Muscle of leg (tissue), 3 donors: ENCODE measurements at regions not wholly inside any gene's neighbourhood (a gene's known extent, or its start where the extent isn't known, plus 50 kb on each side); places are given as distances from the start of the nearest gene placed in this dataset.

Experiments
- DNase-seq: peaks from one replicate; pipeline ENCODE4 v3.0.0; 2013
- H3K27ac ChIP-seq: one replicate; pipeline ENCODE4 v1.5.1; 2013; ENCODE audit warnings: mild to moderate bottlenecking, low read length, control low read depth
- H3K27me3 ChIP-seq: one replicate; pipeline ENCODE4 v1.6.1; 2013; ENCODE audit warnings: low read length; ENCODE audit not compliant: control insufficient read depth, insufficient read depth
- H3K36me3 ChIP-seq: one replicate; pipeline ENCODE4 v1.6.1; 2013; ENCODE audit warnings: low read length; ENCODE audit not compliant: control insufficient read depth, insufficient read depth
- H3K4me1 ChIP-seq: one replicate; pipeline ENCODE4 v1.6.1; 2013; ENCODE audit warnings: low read length; ENCODE audit not compliant: control insufficient read depth, insufficient read depth
- H3K4me3 ChIP-seq: one replicate; pipeline ENCODE4 v1.5.1; 2013; ENCODE audit warnings: low read length, control low read depth
- H3K9me3 ChIP-seq: replicated peaks from 2 replicates; pipeline ENCODE4 v1.6.1; 2013; ENCODE audit warnings: low read depth, low read length; ENCODE audit not compliant: control insufficient read depth
- WGBS: methylation state at CpG from one replicate; pipeline ENCODE4 v1.1.5; 2013; ENCODE audit warnings: missing lambda C conversion rate; ENCODE audit not compliant: insufficient coverage; 5-methylcytosine and 5-hydroxymethylcytosine counted together

DNA sequence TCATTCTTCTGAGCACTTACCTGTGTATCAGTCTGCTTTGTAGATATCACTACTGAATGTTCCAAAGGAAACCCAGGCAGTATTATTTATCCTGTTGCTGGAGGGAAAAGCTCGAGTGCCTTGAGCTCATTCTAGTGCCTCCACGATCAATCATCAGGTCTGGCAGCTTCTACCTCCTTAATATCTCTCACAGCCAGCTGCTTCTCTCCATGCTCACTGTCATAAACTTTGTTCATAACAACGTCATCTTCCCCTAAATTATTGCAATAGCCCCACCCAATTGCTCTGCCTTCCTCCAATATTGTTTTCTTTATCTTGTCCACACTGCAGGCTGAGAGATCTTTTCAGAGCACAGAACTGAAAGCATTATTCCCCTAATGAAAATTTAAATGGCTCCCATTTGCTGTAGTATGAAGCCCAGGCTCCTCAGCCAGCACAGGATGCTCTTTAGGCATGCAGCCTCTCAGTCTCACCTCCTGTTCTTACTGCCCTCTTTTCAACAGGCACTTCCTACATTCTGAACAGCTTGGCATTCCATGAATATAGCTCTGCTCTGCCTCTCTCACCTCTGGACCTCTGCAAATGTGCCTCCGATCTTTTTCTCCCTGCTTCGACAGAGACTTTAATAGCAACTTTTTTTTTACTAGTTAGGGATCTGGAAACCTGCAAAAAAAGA is 504.2 kb upstream of the IGFBP7 start:
- Histone ChIP-seq H3K4me3 (no peak overlapping the region), H3K9me3 (no peaks in the 10 kb centered on the region), H3K4me1 (no peaks in the 10 kb centered on the region), H3K27me3 (no peaks in the 10 kb centered on the region), H3K27ac (no peak overlapping the region), H3K36me3 (no peaks in the 10 kb centered on the region)
- WGBS = 57% methylated on average over 5 of the region's 5 CpGs
- no peak for DNase-seq

DNA sequence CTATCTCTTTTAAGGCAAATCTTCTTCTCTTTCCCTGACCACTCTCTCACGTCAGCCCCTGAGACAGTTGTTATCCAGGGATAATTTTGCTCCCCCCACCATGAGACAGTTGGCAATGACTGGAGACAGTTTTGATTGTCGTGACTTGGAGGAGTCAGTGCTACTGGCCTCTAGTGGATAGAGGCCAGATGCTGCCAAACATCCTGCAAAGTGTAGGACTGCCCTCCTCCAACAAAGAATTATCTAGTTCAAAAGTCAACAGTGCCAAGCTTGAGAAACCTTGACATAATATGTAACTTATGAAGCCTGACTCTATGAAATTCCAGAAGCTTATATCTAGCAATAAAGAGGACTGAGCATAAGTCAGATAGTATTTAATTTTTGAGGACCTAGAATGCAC is 502.1 kb upstream of the IGFBP7 start:
- Histone ChIP-seq H3K36me3 (no peaks in the 10 kb centered on the region), H3K9me3 (no peaks in the 10 kb centered on the region), H3K4me3 (no peak overlapping the region), H3K27ac (no peak overlapping the region), H3K27me3 (no peaks in the 10 kb centered on the region), H3K4me1 (no peaks in the 10 kb centered on the region)
- DNase-seq = no peak
- WGBS = no CpG with 5 or more reads among the region's 2 CpGs

DNA sequence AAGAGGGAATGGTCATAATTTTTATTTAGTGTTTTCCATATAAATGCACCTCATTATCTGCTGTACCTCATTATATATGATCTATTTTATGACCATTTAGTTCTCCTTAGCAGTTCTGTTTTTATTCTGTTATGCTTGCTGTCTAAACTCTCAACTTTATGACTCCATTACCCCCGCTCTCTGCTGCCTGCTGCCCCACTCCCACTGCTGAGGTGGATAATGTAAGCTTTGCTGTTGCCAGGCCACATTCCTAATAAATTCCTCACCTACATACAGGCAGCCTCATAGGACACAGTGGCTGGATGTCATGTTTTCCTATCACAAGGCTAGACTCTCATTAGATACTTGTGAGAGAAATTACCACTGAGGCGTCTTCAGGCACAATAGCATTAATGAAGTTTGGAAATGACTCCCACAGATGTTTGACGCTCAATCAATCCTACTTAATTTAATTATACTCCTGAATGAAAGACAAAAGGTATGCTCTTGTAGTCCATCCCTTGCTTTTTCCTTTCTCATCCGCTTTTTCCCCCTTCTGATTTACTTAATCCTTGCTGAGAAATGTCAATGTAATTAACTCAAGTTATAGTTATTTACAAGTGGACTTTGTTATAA is 497.5 kb upstream of the IGFBP7 start:
- H3K4me1 ChIP-seq = no peaks in the 10 kb centered on the region
- H3K27ac ChIP-seq = no peak overlapping the region
- H3K4me3 ChIP-seq = no peak overlapping the region
- H3K27me3 ChIP-seq = no peaks in the 10 kb centered on the region
- WGBS = no CpG with 5 or more reads among the region's 4 CpGs
- DNase-seq = no peak
- H3K9me3 ChIP-seq = no peaks in the 10 kb centered on the region
- H3K36me3 ChIP-seq = no peaks in the 10 kb centered on the region

DNA sequence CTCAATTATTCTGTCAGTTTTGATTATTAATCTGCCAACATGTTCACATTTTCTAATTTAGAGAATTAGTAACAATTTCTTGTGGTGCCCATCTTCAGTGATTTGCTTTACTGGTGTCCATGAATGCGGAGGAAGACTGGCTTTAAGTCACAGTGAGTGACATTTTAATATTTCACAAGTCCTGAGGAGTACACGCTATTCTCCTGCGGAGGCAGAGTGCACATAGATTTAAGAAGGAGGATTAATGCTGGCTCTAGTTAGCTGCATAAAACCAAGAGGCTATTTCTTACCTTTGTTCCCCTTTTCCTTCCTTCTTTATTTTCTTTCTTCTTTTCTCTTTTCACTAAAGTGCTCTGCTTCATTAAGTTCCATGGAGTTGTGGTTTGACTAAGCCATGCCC is 495.2 kb upstream of the IGFBP7 start:
- Histone ChIP-seq H3K27me3 (peaks cover 2% of the 10 kb centered on the region), H3K4me1 (no peaks in the 10 kb centered on the region), H3K9me3 (no peaks in the 10 kb centered on the region), H3K4me3 (no peak overlapping the region), H3K27ac (no peak overlapping the region), H3K36me3 (no peaks in the 10 kb centered on the region)
- no peak for DNase-seq
- WGBS = no CpG with 5 or more reads among the region's 3 CpGs

DNA sequence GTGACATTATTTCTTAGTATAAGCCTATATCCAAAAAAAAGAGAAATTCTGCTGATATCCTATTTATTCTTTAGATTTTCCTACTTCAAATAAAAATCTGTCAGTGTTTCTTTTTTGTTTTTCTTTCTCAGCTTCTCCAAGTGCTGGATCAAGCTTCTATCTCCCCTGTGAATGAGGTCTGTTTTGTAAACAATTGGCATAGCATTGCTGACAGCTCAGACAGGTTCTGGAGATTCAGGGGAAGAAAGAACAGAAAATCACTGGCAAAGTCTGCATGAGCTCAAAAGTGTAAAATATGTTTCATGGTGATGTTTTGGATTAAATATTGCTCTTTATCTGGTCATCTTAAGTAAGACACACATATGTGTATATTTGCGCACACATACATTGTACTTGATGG is 492.0 kb upstream of the IGFBP7 start:
- no peaks in the 10 kb centered on the region for H3K4me1 ChIP-seq
- DNase-seq = no peak
- H3K4me3 ChIP-seq = no peak overlapping the region
- WGBS = no CpG with 5 or more reads among the region's 1 CpG
- H3K9me3 ChIP-seq = no peaks in the 10 kb centered on the region
- H3K36me3 ChIP-seq = no peaks in the 10 kb centered on the region
- no peak overlapping the region for H3K27ac ChIP-seq
- H3K27me3 ChIP-seq = peaks cover 2% of the 10 kb centered on the region

DNA sequence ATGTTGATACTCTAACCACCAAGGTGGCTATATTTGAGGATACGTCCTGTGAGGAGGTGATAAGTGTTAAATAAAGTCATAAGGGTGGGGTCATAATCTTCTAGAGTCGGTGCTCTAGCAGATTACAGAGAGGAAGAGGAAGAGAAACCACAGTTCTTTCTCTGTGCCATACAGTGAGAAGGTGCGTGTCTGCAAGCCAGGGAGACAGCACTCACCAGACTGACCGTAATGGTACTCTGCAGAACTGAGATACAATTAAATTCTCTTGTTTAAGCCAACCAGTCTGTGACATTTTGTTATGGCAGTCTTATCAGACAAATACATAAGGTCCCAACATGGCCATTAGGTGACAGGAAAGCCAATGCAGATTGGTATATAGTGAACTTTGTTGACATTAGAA is 480.9 kb upstream of the IGFBP7 start:
- Histone ChIP-seq H3K36me3 (no peaks in the 10 kb centered on the region), H3K9me3 (no peaks in the 10 kb centered on the region), H3K27ac (no peak overlapping the region), H3K4me3 (no peak overlapping the region), H3K4me1 (no peaks in the 10 kb centered on the region), H3K27me3 (no peaks in the 10 kb centered on the region)
- WGBS = 90% methylated on average over 3 of the region's 4 CpGs
- DNase-seq = no peak

DNA sequence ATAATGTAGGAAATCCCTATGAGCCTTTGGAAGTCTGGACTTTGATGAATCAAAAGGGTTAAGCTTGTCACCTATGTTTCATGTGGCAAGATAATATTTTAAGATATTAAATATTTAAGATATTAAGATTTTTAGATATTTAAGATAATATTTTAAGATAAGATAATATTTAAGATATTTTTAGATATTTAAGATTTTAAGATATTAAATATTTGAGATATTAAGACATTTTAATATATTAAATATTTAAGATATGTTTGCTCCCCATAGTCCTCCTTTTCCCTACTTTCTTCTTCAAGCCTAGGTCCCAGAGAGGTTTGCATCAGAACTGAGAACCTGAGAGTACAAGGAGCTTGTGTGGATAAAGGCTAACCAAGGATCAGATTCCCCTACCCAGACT is 478.4 kb upstream of the IGFBP7 start:
- no peaks in the 10 kb centered on the region for H3K27me3 ChIP-seq
- no peaks in the 10 kb centered on the region for H3K4me1 ChIP-seq
- no peaks in the 10 kb centered on the region for H3K36me3 ChIP-seq
- H3K4me3 ChIP-seq = no peak overlapping the region
- no peaks in the 10 kb centered on the region for H3K9me3 ChIP-seq
- H3K27ac ChIP-seq = no peak overlapping the region
- DNase-seq = no peak

DNA sequence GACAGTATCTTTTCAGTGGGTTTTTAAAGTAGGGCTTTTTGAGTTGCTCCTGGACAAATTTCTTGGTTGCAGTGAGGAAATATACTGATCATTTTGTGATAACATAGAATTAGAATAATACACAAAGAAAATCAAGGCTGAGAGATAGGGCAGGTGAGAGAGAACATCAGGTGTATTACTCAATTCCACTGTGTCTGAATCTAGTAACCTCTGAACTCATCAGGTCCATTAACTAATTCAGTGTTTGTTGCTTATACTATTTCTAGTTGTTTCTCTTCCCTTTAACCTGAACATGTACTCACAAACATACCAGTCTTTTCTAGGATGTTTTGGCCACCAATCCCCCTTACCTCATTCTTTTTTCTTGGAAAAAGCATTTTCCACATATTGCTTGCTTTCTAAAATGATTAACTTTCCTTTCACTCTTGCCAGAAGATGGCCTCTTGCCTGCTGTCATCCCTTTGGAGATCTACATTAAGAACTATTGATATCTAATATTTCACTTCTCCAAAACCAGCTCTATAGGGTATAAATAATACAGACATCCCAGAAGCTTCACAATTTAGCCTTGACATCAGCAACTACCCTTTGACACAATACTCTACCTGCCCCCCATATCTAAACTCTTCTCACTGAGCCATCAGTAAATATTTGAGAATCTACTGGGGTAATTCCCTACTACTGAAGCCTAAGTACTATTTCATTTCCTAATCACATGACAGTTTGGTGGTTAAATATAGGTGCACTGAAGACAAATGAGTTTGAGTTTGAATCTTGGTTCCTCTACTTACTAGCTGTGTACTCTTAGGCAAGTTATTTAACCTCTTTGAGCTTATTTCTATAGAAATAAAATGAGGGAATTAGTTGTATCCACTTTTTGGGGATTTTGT is 470.8 kb upstream of the IGFBP7 start:
- H3K4me1 ChIP-seq = peaks cover 5% of the 10 kb centered on the region

DNA sequence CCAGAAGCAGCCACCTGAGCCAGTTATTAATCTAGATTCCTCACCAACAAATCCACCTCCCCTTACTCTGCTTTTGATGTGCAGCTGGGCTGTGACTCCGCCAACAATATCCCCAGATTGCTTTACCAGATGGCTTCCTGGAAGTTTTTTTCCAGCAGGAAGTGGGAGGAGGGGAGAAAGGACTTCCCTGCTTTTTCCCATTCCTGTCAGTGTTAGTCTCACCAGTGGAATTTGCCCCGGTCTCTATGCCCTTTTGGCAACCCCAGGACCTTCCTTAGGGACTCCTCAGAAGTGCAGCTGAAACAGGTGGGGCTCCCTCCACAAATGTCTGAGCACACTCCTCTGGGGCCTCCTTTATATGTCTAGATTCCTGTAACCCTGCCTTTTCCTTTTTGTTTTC is 465.2 kb upstream of the IGFBP7 start:
- 0% methylated on average over 1 of the region's 2 CpGs for whole genome bisulfite sequencing

More for the DNA sequence above, 470.8 kb upstream of the IGFBP7 start:
- H3K9me3 ChIP-seq = no peaks in the 10 kb centered on the region
- H3K27ac ChIP-seq = no peak overlapping the region
- peak; percentile 75 for DNase-seq
- H3K4me3 ChIP-seq = no peak overlapping the region
- H3K27me3 ChIP-seq = no peaks in the 10 kb centered on the region
- no peaks in the 10 kb centered on the region for H3K36me3 ChIP-seq

DNA sequence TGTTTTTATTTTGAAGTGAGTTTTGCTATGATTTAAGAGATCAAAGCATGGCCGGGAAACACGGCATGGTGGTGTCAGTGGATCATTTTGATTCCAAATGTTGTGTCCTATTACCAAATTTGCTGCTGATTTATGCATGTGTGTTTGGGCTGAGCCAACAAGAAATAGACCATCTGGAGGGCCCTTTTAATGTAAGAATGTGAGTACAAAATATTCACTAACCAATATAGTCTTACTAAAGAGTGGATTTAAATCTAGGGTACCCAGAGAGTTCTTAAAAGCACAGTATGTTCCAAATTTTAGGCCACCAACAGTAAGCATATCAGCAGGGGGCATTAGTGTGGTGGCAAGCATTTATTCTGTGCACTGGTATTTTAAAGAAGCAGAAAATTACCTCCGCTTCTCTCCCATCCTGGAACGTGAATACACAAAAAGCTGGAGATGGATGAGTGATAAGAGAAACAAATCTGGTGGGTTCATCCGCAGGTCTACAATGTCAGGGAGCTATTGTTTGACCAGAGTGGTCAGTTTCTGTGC is 444.4 kb upstream of the IGFBP7 start:
- no peak overlapping the region for H3K27ac ChIP-seq
- no peaks in the 10 kb centered on the region for H3K4me1 ChIP-seq
- H3K36me3 ChIP-seq = no peaks in the 10 kb centered on the region
- H3K9me3 ChIP-seq = no peaks in the 10 kb centered on the region
- H3K27me3 ChIP-seq = no peaks in the 10 kb centered on the region
- DNase-seq = no peak
- no peak overlapping the region for H3K4me3 ChIP-seq
- 26% methylated on average over 2 of the region's 5 CpGs for WGBS

More for the DNA sequence above, 465.2 kb upstream of the IGFBP7 start:
- no peak overlapping the region for H3K4me3 ChIP-seq
- H3K4me1 ChIP-seq = peaks cover 9% of the 10 kb centered on the region
- H3K27ac ChIP-seq = peak overlapping the region; percentile 82
- DNase-seq = peak; percentile 93
- H3K27me3 ChIP-seq = no peaks in the 10 kb centered on the region
- no peaks in the 10 kb centered on the region for H3K9me3 ChIP-seq
- no peaks in the 10 kb centered on the region for H3K36me3 ChIP-seq
